ENCODE measurements at regions not wholly inside any gene's neighbourhood (a gene's known extent, or its start where the extent isn't known, plus 50 kb on each side); places are given as distances from the start of the nearest gene placed in this dataset.

DNA sequence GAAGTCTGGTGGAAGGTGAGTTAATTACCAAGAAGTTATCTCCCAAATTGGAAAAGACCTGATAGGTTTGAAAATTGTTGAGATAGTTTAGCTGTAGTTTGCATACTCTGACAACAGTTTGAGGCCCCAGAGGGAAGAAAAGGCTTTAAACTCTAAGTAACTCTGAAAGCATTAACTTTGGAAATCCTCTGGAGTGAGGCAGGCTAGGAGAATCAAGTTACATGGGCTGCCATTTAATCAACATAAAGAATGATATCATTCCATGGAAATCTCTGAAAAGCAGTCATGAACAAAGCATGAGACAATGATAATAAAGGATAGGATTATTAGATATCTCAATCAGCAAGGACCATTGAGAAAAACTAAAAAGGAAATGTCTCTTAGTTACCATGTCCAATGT, 647.1 kb downstream of the ANKRD50 start:
- CTCF ChIA-PET = interaction anchor here (1.2 kb wide), 1 partner anchor 292 kb away, joined by 3 read pairs; no protein-coding TSS in a partner anchor
- no peak for ATAC-seq
- Mint-ChIP-seq H3K9me3 (peaks cover 23% of the 10 kb centered on the region), H3K36me3 (peaks cover 13% of the 10 kb centered on the region), H3K4me3 (no peak overlapping the region), H3K4me1 (peaks cover 17% of the 10 kb centered on the region), H3K27ac (no peak overlapping the region), H3K27me3 (ENCODE audit: low read depth) (no peaks in the 10 kb centered on the region)
- POLR2A ChIA-PET = no interaction called here
- TF ChIP-seq, protein P1, sequence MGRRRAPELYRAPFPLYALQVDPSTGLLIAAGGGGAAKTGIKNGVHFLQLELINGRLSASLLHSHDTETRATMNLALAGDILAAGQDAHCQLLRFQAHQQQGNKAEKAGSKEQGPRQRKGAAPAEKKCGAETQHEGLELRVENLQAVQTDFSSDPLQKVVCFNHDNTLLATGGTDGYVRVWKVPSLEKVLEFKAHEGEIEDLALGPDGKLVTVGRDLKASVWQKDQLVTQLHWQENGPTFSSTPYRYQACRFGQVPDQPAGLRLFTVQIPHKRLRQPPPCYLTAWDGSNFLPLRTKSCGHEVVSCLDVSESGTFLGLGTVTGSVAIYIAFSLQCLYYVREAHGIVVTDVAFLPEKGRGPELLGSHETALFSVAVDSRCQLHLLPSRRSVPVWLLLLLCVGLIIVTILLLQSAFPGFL (CRISPR knock-in tag; IDR thresholded peaks at IDR 0.05; ENCODE audit: borderline replicate concordance) = no peak
- TF ChIP-seq TCF7 (CRISPR knock-in tag; IDR thresholded peaks at IDR 0.05; ENCODE audit: low read depth) = no peak
- no peak for TF ChIP-seq MXD4 (CRISPR knock-in tag; IDR thresholded peaks at IDR 0.05; ENCODE audit: borderline replicate concordance)
- no peak for TF ChIP-seq SMAD3 (CRISPR knock-in tag; IDR thresholded peaks at IDR 0.05; ENCODE audit: borderline replicate concordance)
- TF ChIP-seq, protein P2, sequence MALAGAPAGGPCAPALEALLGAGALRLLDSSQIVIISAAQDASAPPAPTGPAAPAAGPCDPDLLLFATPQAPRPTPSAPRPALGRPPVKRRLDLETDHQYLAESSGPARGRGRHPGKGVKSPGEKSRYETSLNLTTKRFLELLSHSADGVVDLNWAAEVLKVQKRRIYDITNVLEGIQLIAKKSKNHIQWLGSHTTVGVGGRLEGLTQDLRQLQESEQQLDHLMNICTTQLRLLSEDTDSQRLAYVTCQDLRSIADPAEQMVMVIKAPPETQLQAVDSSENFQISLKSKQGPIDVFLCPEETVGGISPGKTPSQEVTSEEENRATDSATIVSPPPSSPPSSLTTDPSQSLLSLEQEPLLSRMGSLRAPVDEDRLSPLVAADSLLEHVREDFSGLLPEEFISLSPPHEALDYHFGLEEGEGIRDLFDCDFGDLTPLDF (CRISPR knock-in tag; IDR thresholded peaks at IDR 0.05) = no peak
- TF ChIP-seq CREB1 (CRISPR knock-in tag; IDR thresholded peaks at IDR 0.05) = no peak
- TF ChIP-seq, protein P3, sequence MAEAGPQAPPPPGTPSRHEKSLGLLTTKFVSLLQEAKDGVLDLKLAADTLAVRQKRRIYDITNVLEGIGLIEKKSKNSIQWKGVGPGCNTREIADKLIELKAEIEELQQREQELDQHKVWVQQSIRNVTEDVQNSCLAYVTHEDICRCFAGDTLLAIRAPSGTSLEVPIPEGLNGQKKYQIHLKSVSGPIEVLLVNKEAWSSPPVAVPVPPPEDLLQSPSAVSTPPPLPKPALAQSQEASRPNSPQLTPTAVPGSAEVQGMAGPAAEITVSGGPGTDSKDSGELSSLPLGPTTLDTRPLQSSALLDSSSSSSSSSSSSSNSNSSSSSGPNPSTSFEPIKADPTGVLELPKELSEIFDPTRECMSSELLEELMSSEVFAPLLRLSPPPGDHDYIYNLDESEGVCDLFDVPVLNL (CRISPR knock-in tag; IDR thresholded peaks at IDR 0.05; ENCODE audit: borderline replicate concordance, low read depth) = no peak
- TF ChIP-seq, protein P4, sequence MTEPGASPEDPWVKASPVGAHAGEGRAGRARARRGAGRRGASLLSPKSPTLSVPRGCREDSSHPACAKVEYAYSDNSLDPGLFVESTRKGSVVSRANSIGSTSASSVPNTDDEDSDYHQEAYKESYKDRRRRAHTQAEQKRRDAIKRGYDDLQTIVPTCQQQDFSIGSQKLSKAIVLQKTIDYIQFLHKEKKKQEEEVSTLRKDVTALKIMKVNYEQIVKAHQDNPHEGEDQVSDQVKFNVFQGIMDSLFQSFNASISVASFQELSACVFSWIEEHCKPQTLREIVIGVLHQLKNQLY (CRISPR knock-in tag; IDR thresholded peaks at IDR 0.05) = no peak
- no peak for DNase-seq (ENCODE audit: low spot score)

DNA sequence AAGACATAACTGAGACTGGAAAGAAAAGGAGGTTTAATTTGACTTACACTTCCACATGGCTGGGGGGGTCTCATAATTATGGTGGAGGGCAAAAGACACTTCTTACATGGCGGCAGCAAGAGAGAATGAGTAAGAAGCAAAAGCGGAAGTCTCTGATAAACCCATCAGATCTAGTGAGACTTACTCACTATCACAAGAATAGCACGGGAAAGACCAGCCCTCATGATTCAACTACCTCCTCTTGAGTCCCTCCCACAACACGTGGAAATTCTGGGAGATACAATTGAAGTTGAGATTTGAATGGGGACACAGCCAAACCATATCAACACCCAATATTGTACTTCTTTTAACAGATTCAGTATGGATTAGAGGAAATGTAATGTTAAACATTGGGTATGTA, 646.6 kb downstream of the ANKRD50 start:
- POLR2A ChIA-PET = no interaction called here
- ATAC-seq = no peak
- H3K4me1 Mint-ChIP-seq = peaks cover 12% of the 10 kb centered on the region
- no peak for TF ChIP-seq ZNF423 (CRISPR knock-in tag; IDR thresholded peaks at IDR 0.05)
- TF ChIP-seq ESRRA (CRISPR knock-in tag; IDR thresholded peaks at IDR 0.05; ENCODE audit: borderline replicate concordance) = no peak
- TF ChIP-seq, protein P5, sequence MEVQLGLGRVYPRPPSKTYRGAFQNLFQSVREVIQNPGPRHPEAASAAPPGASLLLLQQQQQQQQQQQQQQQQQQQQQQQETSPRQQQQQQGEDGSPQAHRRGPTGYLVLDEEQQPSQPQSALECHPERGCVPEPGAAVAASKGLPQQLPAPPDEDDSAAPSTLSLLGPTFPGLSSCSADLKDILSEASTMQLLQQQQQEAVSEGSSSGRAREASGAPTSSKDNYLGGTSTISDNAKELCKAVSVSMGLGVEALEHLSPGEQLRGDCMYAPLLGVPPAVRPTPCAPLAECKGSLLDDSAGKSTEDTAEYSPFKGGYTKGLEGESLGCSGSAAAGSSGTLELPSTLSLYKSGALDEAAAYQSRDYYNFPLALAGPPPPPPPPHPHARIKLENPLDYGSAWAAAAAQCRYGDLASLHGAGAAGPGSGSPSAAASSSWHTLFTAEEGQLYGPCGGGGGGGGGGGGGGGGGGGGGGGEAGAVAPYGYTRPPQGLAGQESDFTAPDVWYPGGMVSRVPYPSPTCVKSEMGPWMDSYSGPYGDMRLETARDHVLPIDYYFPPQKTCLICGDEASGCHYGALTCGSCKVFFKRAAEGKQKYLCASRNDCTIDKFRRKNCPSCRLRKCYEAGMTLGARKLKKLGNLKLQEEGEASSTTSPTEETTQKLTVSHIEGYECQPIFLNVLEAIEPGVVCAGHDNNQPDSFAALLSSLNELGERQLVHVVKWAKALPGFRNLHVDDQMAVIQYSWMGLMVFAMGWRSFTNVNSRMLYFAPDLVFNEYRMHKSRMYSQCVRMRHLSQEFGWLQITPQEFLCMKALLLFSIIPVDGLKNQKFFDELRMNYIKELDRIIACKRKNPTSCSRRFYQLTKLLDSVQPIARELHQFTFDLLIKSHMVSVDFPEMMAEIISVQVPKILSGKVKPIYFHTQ (CRISPR knock-in tag; IDR thresholded peaks at IDR 0.05) = no peak
- TF ChIP-seq HMGA2 (CRISPR knock-in tag; IDR thresholded peaks at IDR 0.05) = no peak
- TF ChIP-seq, protein P6, sequence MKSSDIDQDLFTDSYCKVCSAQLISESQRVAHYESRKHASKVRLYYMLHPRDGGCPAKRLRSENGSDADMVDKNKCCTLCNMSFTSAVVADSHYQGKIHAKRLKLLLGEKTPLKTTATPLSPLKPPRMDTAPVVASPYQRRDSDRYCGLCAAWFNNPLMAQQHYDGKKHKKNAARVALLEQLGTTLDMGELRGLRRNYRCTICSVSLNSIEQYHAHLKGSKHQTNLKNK (CRISPR knock-in tag; IDR thresholded peaks at IDR 0.05) = no peak
- TF ChIP-seq ETV6 (CRISPR knock-in tag; IDR thresholded peaks at IDR 0.05) = no peak
- TF ChIP-seq TCF7 (CRISPR knock-in tag; IDR thresholded peaks at IDR 0.05; ENCODE audit: low read depth) = no peak
- TF ChIP-seq ZNF219 (CRISPR knock-in tag; IDR thresholded peaks at IDR 0.05; ENCODE audit: borderline replicate concordance) = no peak
- TF ChIP-seq, protein P7, sequence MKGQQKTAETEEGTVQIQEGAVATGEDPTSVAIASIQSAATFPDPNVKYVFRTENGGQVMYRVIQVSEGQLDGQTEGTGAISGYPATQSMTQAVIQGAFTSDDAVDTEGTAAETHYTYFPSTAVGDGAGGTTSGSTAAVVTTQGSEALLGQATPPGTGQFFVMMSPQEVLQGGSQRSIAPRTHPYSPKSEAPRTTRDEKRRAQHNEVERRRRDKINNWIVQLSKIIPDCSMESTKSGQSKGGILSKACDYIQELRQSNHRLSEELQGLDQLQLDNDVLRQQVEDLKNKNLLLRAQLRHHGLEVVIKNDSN (CRISPR knock-in tag; IDR thresholded peaks at IDR 0.05) = no peak
- no peak for TF ChIP-seq GABPB1 (CRISPR knock-in tag; IDR thresholded peaks at IDR 0.05)
- no peak for TF ChIP-seq ZNF396 (CRISPR knock-in tag; IDR thresholded peaks at IDR 0.05; ENCODE audit: borderline replicate concordance)
- no peaks in the 10 kb centered on the region for H3K27me3 Mint-ChIP-seq (ENCODE audit: low read depth)
- DNase-seq (ENCODE audit: low spot score) = no peak
- peaks cover 29% of the 10 kb centered on the region for H3K9me3 Mint-ChIP-seq
- peaks cover 19% of the 10 kb centered on the region for H3K36me3 Mint-ChIP-seq
- CTCF ChIA-PET = no interaction called here
- H3K27ac Mint-ChIP-seq = no peak overlapping the region
- H3K4me3 Mint-ChIP-seq = no peak overlapping the region

Measured in WTC11 (cell line).